ENCODE measurements at regions not wholly inside any gene's neighbourhood (a gene's known extent, or its start where the extent isn't known, plus 50 kb on each side); places are given as distances from the start of the nearest gene placed in this dataset.
"Not testable (repeated sequence)": the region's sequence is repeated elsewhere in the genome, so short reads cannot be mapped to it uniquely, and the experiment has no call there.

DNA sequence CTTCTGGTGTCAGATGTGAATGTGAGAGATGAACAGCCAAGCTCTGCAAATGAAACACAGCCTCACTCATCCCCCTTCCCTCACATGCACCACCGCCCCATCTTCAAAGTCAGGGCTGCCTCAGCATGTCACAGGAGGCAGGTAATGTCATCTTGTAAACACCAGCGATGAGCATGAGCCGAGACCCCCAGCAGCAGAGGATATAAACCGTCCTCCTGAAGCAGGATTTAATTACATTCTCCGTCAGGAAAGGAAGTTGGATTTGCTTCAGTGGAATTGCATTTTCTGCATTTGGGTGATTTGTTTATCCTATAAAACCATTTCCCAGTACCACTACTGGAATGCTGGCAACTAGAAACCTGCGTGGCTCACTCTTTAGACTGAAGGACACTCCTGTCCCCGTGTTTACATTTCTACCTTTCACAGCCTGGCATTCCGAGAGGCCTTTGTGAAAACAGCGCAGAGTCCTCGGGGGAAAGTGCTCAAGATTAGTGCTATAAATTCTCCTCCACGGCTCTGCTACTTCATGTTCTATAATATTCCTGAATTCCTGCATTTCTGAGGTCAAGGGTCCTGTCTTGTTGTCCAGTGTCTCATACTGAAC lies 619.2 kb downstream of the IRS1 start:
- DNase-seq (ENCODE audit: low read depth in 1 of 2, low spot score in 1 of 2) = no peak
- in situ Hi-C loops (cut with HindIII; ENCODE audit: low pct_unique_long_range_greater_than_20kb, low sequenced_read_pairs) = no loop called here
- no peak for TF ChIP-seq JUND (IDR thresholded peaks at IDR 0.05; ENCODE audit: low read depth)

DNA sequence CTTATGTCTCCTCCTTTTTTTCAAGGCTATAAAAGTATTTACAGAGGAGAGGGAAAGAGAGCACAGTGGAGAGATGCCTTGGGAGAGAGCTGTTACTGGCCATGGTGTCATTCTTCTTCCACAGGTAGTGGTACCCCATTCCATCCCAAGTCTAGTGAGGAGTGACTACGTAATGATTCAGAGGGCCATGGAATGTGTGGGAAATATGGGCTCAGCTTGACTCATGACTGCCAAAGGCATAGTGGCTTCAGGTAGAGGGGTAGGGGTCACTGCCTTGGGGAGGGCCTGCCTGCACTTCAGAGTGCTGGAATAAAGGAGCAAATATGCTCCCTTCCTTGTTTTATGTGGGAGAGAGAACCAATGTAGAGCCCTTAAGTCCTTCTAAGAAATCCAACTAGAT lies 620.6 kb downstream of the IRS1 start:
- in situ Hi-C loops (cut with HindIII; ENCODE audit: low pct_unique_long_range_greater_than_20kb, low sequenced_read_pairs) = no loop called here
- no peak for DNase-seq (ENCODE audit: low read depth in 1 of 2, low spot score in 1 of 2)
- TF ChIP-seq JUND (IDR thresholded peaks at IDR 0.05; ENCODE audit: low read depth) = no peak

DNA sequence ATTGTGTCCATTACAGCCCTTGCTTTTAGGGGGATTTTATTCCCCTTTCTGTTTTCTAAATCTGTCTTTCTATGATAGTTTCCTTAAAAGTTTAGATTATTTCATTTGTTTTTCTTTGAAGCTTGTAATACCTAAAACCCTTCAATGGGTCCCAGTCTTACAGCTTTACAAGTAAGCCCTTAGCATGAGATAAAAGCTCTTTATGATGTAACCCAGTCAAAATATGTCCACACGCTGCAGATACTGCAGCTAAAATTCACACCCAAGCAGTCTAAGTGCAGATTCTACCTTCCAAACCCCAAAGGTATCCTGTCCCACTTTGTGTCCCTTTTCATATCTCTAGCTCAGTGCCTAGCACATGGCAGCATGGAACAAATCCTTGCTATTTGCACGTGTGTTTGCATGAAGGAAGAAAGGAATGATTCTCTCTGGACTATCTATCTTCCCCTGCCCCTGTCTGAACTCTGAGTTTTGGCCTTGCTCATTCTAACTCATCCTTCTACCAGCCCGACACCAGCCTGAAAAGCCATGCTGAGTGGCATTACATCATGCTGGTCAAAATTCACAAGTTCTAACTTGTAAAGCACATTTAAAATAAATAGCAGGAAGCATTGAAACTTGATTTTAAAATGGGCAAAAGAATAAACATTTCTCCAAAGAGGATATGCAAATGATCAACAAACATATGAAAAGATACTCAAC lies 623.2 kb downstream of the IRS1 start:
- in situ Hi-C loops (cut with HindIII; ENCODE audit: low pct_unique_long_range_greater_than_20kb, low sequenced_read_pairs) = no loop called here
- TF ChIP-seq JUND (IDR thresholded peaks at IDR 0.05; ENCODE audit: low read depth) = no peak
- DNase-seq (ENCODE audit: low read depth in 1 of 2, low spot score in 1 of 2) = no peak

DNA sequence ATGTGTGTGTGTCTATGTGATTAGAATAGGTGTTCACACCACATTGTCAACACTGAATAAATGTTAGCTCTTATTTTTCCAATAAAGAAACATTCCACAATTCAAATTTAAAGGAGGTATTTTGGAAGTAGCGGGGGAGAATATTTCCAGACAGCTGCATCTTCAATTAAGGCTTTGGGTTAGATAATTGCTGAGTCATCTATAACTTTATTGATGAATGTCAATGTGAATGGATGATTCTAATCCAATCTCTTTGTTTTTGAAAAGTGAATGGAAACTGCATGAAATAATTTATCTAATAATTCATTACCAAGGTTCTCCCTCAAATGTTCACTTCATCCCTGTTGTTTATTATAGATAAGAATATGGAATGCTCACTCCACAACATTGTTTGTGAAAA lies 625.2 kb downstream of the IRS1 start:
- no peak for TF ChIP-seq JUND (IDR thresholded peaks at IDR 0.05; ENCODE audit: low read depth)
- no peak for DNase-seq (ENCODE audit: low read depth in 1 of 2, low spot score in 1 of 2)
- in situ Hi-C loops (cut with HindIII; ENCODE audit: low pct_unique_long_range_greater_than_20kb, low sequenced_read_pairs) = no loop called here

DNA sequence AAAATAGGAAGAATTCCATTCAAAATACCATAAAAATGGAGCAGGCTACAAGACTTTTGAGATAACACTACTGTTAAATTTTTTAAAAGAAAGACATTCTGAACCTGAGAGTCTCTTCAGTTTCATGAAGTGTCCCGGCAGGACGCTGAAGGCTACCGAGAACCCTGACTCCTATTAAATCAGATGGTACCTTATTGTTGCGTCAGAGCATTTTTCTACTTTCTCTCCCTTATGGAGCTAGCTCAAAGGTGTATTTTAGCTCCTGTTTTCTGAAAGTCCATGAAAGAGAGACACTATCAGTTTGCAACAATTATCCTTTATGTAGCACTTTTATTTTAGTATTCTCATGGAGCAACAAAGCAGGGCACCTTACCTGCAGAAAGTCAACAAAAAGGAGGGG lies 626.7 kb downstream of the IRS1 start:
- no peak for TF ChIP-seq JUND (IDR thresholded peaks at IDR 0.05; ENCODE audit: low read depth)
- in situ Hi-C loops (cut with HindIII; ENCODE audit: low pct_unique_long_range_greater_than_20kb, low sequenced_read_pairs) = no loop called here
- DNase-seq (ENCODE audit: low read depth in 1 of 2, low spot score in 1 of 2) = no peak

DNA sequence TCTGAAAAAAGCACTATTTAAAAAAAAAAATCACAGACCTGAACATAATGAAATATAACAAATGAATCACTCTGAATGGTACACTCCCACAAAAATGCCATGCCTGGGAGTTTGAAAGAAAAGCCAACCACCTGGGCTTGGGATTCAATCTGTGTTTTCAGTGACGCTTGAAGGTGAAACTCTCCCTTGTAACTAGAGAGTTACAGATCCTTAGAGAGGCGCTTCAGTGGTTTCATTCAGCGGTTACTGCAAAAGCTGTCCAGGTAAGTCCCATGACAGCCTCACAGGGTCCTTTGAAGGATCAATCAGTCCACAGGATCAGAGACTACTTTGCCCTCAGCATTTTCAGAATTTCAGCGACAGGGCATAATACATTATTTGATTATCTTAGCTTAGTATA lies 627.3 kb downstream of the IRS1 start:
- no peak for TF ChIP-seq JUND (IDR thresholded peaks at IDR 0.05; ENCODE audit: low read depth)
- in situ Hi-C loops (cut with HindIII; ENCODE audit: low pct_unique_long_range_greater_than_20kb, low sequenced_read_pairs) = no loop called here
- no peak for DNase-seq (ENCODE audit: low read depth in 1 of 2, low spot score in 1 of 2)

DNA sequence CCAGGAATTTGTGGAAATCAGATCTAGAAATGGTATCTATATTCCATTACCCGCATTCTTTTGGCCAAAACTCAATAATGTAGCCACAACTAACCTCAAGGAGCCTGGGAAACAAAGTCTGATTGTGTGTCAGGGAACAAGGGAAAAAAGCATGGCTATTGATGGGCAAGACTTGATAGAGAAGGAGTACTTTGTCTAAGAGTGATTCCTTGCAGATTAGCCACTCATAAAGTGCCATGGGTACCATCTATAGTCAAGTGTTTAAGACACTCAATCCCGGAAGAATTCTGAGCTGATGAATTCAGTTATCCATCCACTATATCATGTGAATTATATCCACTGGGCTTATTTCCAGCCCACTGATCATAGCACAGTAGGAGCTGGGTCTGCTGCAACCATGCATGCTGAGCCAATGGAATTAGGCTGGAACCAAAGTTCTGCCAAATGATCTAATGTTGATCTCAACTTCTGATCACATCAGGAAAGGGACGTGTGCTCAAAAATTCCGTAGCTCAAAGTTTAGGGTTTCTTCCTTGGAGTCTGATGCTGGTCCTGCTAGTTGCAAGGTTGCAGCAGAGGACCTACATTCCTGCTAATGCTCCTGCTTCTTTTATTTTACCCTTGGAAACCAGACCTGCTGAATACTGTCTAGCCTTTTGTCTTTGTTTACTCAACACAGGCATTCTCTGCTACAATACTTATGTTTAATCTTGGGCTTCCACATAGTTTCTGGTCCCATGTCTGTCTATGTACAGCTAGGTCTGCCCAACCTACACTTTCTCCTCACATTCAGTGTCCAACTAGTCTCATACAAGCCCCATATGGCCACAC lies 629.7 kb downstream of the IRS1 start:
- in situ Hi-C loops (cut with HindIII; ENCODE audit: low pct_unique_long_range_greater_than_20kb, low sequenced_read_pairs) = no loop called here
- TF ChIP-seq JUND (IDR thresholded peaks at IDR 0.05; ENCODE audit: low read depth) = no peak
- DNase-seq (ENCODE audit: low read depth in 1 of 2, low spot score in 1 of 2) = no peak

DNA sequence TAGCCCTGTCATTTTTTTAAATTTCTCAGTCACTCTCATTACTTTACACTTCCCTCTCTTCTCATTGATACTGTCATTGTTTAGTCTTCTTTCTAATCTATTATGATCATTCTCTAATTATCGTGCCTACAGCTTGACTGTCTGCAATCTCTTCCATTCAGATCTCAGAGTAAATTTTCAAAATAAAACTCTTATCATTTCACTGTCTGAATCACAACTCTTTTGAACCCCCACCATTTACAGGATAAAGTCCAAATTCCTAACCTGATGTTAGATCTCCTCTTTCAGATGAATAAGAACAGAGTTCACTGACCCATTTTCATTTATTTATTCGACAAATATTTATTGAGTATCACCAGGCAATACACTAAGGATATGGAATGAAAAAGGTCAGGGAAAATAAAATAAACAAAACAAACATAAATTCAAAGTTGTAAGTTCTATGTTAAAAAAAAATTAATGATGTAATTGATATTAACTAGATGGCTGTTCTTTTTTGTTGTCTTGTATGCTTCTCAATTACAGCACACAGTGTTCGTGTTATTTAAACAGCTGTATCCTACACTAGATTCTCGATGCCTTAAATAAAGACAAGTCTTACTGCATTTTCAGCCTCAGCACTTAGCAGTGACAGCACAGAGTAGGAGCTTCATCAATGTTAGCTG lies 631.0 kb downstream of the IRS1 start:
- no peak for DNase-seq (ENCODE audit: low read depth in 1 of 2, low spot score in 1 of 2)
- no peak for TF ChIP-seq JUND (IDR thresholded peaks at IDR 0.05; ENCODE audit: low read depth)
- in situ Hi-C loops (cut with HindIII; ENCODE audit: low pct_unique_long_range_greater_than_20kb, low sequenced_read_pairs) = no loop called here

DNA sequence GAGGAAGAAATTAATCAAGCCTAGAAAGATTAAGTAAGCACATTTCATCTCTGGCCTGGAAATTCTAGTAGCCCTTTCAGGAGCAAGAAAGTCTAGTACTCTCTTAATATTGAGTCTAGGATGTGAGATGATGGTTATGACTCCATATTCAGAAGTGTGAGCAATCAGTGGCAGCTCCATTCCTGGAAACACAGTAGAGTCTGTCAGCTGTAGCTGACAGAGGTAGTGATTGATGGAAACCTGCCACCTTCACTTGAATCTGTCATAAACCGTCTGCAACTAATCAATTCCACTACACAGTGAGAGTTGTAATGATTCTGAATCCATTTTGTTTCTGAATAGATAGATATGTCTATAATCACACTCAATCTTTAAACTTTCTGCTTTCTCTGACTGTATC lies 635.1 kb downstream of the IRS1 start:
- DNase-seq (ENCODE audit: low read depth in 1 of 2, low spot score in 1 of 2) = no peak
- TF ChIP-seq JUND (IDR thresholded peaks at IDR 0.05; ENCODE audit: low read depth) = no peak
- in situ Hi-C loops (cut with HindIII; ENCODE audit: low pct_unique_long_range_greater_than_20kb, low sequenced_read_pairs) = no loop called here

DNA sequence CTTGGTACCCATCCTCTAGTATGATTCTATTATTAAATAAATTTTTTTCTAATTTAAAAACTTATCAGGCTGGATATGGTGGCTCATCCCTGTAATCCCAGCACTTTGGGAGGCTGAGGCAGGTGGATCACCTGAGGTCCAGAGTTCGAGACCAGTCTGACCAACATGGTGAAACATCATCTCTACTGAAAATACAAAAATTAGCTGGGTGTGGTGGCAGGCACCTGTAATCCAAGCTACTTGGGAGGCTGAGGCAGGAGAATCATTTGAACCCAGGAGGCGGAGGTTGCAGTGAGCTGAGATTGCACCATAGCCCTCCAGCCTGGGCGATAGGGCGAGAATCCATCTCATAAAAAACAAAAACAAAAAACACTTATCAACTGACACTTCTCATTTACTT lies 639.0 kb downstream of the IRS1 start:
- DNase-seq (ENCODE audit: low read depth in 1 of 2, low spot score in 1 of 2) = not testable (repeated sequence)

DNA sequence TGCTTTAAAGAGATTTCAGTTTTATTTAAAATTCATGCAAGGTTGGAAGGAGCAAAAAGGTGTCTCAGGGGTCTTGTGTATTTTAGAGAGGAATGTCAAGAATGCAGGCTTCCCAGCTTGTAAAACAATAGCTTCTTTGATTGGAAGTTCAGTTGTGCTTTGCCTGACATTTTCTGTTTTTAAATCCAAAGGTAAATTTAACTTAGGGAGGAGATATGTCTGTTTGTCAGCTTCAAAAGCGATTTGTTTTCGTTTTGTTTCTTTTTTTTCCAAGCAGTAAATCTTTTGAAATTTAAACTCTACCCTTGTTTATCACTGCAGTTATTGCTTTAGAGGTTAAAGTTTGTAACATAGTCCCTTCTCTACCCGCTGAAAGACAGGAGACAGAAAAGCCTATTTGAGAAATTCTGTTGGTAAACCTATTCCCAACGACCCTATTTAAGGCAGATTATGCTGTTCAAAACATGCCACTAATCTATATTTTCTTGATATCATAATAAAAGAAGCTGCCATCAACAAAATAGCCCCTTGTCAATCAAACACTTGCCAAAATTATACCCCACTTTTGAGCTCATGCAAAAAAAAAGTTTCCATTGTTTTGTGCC lies 639.6 kb downstream of the IRS1 start:
- in situ Hi-C loops (cut with HindIII; ENCODE audit: low pct_unique_long_range_greater_than_20kb, low sequenced_read_pairs) = no loop called here
- no peak for TF ChIP-seq JUND (IDR thresholded peaks at IDR 0.05; ENCODE audit: low read depth)
- DNase-seq (ENCODE audit: low read depth in 1 of 2, low spot score in 1 of 2) = peak in 1 of 2 experiments; percentile 47

More for the DNA sequence above, 639.0 kb downstream of the IRS1 start:
- in situ Hi-C loops (cut with HindIII; ENCODE audit: low pct_unique_long_range_greater_than_20kb, low sequenced_read_pairs) = not testable (repeated sequence)

DNA sequence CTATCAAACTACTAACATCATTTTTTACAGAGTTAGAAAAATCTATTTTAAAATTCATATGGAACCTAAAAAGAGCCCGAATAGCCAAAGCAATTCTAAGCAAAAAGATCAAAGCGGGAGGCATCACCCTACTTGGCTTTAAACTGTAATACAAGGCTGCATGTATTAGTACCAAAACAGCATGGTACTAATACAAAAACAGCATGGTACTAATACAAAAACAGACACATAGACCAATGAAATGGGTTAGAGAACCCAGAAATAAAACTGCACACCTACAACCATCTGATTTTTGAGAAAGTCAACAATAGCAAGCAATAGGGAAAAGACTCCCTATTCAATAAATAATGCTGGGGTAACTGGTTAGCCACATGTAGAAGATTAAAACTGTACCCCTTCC lies 640.7 kb downstream of the IRS1 start:
- DNase-seq (ENCODE audit: low read depth in 1 of 2, low spot score in 1 of 2) = no peak
- in situ Hi-C loops (cut with HindIII; ENCODE audit: low pct_unique_long_range_greater_than_20kb, low sequenced_read_pairs) = no loop called here
- no peak for TF ChIP-seq JUND (IDR thresholded peaks at IDR 0.05; ENCODE audit: low read depth)

Measured in T47D (cell line).